Ovary (tissue), 3 donors: ENCODE measurements at regions not wholly inside any gene's neighbourhood (a gene's known extent, or its start where the extent isn't known, plus 50 kb on each side); places are given as distances from the start of the nearest gene placed in this dataset.

ENCODE experiments used
- CTCF ChIP-seq, 3 donors: fragments of 450-650 bp in 2 of 3; fragments of 200-600 bp in 1 of 3; IDR thresholded peaks; one replicate each; pipeline versions ENCODE4 v1.5.1 to v1.8.0; 2016 to 2022; ENCODE audit warnings: antibody characterized with exemption in 3 of 3, mild to moderate bottlenecking in 1 of 3
- EP300 ChIP-seq: sonication (generic); formaldehyde crosslinking; IDR thresholded peaks from one replicate; pipeline ENCODE4 v1.6.1; 2017; ENCODE audit warnings: antibody characterized with exemption
- POLR2A ChIP-seq: fragments of 450-650 bp; IDR thresholded peaks from one replicate; pipeline ENCODE4 v1.6.1; 2017; ENCODE audit warnings: antibody characterized with exemption, mild to moderate bottlenecking, moderate library complexity
- donor health status: DM: no; HTN: no; CAD: no.

GRCh38 chr14:105919458-105920150 lies 393.2 kb downstream of the TMEM121 start:
- TF ChIP-seq CTCF (IDR thresholded peaks at IDR 0.05) (no peak), EP300 (no peak), POLR2A (no peak)
